Heart left ventricle (tissue), 16 donors: ENCODE measurements at regions not wholly inside any gene's neighbourhood (a gene's known extent, or its start where the extent isn't known, plus 50 kb on each side); places are given as distances from the start of the nearest gene placed in this dataset.

ENCODE experiments used
- ATAC-seq, 4 donors: fragments of 200-7000 bp; cut with Tn5 transposase; one replicate each; pipeline ENCODE4 v1.9.1; 2020 to 2022; ENCODE audit warnings: moderate library complexity in 4 of 4, mild to moderate bottlenecking in 3 of 4, moderate number of reproducible peaks in 1 of 4
- DNase-seq, 5 donors: peaks; one replicate each; pipeline ENCODE4 v3.0.0-alpha.2; 2020
- H3K27ac ChIP-seq, 12 donors: fragments of 200-600 bp; sonication (generic) in 4 of 12; one replicate each; pipeline versions ENCODE4 v1.5.0 to v1.8.0; 2016 to 2022; ENCODE audit warnings: mild to moderate bottlenecking in 2 of 12
- H3K27me3 ChIP-seq, 9 donors: fragments of 200-600 bp; sonication (generic) in 2 of 9; one replicate each; pipeline versions ENCODE4 v1.5.1 to v1.8.0; 2016 to 2022; ENCODE audit warnings: mild to moderate bottlenecking in 3 of 9
- H3K36me3 ChIP-seq, 9 donors: fragments of 200-600 bp; sonication (generic) in 2 of 9; one replicate each; pipeline versions ENCODE4 v1.5.0 to v1.8.0; 2018 to 2022; ENCODE audit warnings: mild to moderate bottlenecking in 2 of 9
- H3K4me1 ChIP-seq, 12 donors: fragments of 200-600 bp; sonication (generic) in 4 of 12; one replicate each; pipeline versions ENCODE4 v1.5.0 to v1.8.0; 2016 to 2022; ENCODE audit warnings: mild to moderate bottlenecking in 3 of 12
- H3K4me3 ChIP-seq, 12 donors: fragments of 200-600 bp; sonication (generic) in 4 of 12; one replicate each; pipeline versions ENCODE4 v1.5.0 to v1.8.0; 2017 to 2022; ENCODE audit warnings: mild to moderate bottlenecking in 9 of 12, moderate library complexity in 4 of 12
- H3K9me3 ChIP-seq, 12 donors: fragments of 200-600 bp; sonication (generic) in 4 of 12; one replicate each; pipeline versions ENCODE4 v1.5.0 to v1.8.0; 2016 to 2022; ENCODE audit warnings: mild to moderate bottlenecking in 1 of 12
- POLR2A ChIP-seq, 2 donors: fragments of 450-650 bp; IDR thresholded peaks; one replicate each; pipeline ENCODE4 v1.6.1; 2017; ENCODE audit warnings: antibody characterized with exemption in 2 of 2, mild to moderate bottlenecking in 2 of 2, moderate library complexity in 2 of 2
- WGBS, 4 donors: extraction: QIAGEN DNeasy Blood & Tissue Kit in 2 of 4; methylation state at CpG; one replicate each; pipeline versions ENCODE4 v1.1.5 to v1.1.7; 2013 to 2018; 5-methylcytosine and 5-hydroxymethylcytosine counted together
- intact Hi-C, 10 donors: fragments of 100-400 bp; cut with DNase I; formaldehyde crosslinking; loops; one replicate each; pipeline versions ENCODE4 v1.11.1 to v1.14.2; 2022
- TF ChIP-seq, protein P1 (sequence below), 12 donors: fragments of 200-600 bp; sonication (generic) in 4 of 12; IDR thresholded peaks; one replicate each; pipeline versions ENCODE4 v1.5.0 to v1.8.0; 2018 to 2022; ENCODE audit warnings: antibody characterized with exemption in 12 of 12, mild to moderate bottlenecking in 5 of 12
- donor health status: ischemic (EF 13 %, LVEDD 7.1; RV severe dilation, severe dysfunction).
- donor health status: healthy with polysubstance abuse.
- donor health status: DM: no; HTN: yes; CAD: no.
- donor health status: DM: no; HTN: no; CAD: no.
- donor health status: ischemic (EF 25% LVEDD 6.9; RV normal size, moderate dysfunction).
- donor health status: ischemic (EF 25% LVEDD 5.7; RV mildly dilated, moderate dysfunction).
- donor health status: healthy.
- donor health status: DM: yes; HTN: yes; CAD: no.
- donor health status: ischemic (EF 35%, LVEDD 5.7; RV mildly dilated, moderate dysfunction).
- donor health status: nonischemic (EF 11% LVEDD 7.7; RV severe dilation, severe dysfunction).
- donor health status: DM: yes; HTN: yes; CAD: no.
- donor health status: PGD.
- donor health status: ischemic (EF 29% LVEDD 5.4; RV normal size, mild dysfunction).
- donor health status: nonischemic (EF 23%, LVEDD 6.1; RV moderate dilation, normal function).

DNA sequence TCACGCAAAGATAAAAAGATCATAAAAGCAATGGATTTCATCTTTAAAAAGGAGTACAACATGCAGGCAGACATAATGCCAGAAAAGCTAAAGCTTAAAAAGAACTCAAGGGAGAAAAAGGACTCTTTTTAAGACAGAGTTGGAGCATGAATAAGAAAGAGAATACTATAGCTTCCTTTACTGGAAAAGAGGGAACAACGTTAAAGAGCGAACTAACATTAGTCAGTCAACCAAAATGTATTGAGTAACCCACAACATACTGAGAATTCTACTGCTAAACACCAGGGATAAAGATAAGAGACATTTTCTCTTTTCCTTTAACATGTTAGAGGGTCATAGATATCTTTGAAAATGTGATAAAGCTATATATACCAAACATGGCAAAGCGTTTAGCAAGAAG is 182.0 kb downstream of the DUSP10 start:
- no peak for DNase-seq
- WGBS, 4 donors, result 76 to 86% (median 81%) methylated on average over 4 of the region's 4 CpGs

GRCh38 chr1:221562542-221563475 is 179.1 kb downstream of the DUSP10 start:
- 91 to 94% (median 92%) methylated on average over 9 of the region's 9 CpGs for WGBS, 4 donors
- ATAC-seq (peak in 1 of 4 donors; percentile 11), DNase-seq (no peak)
- H3K4me1 ChIP-seq, result peaks cover 0 to 25% (median under 1%) of the 10 kb centered on the region in 12 donors
- H3K36me3 ChIP-seq, result no peaks in the 10 kb centered on the region
- no peaks in the 10 kb centered on the region for H3K9me3 ChIP-seq
- intact Hi-C loops, result loop anchor here in 1 of 10 donors (10.0 kb wide), 1 partner anchor 182 kb away; the partner anchor contains the start of gene DUSP10
- no peak for TF ChIP-seq POLR2A (IDR thresholded peaks at IDR 0.05)
- TF ChIP-seq, protein P1, sequence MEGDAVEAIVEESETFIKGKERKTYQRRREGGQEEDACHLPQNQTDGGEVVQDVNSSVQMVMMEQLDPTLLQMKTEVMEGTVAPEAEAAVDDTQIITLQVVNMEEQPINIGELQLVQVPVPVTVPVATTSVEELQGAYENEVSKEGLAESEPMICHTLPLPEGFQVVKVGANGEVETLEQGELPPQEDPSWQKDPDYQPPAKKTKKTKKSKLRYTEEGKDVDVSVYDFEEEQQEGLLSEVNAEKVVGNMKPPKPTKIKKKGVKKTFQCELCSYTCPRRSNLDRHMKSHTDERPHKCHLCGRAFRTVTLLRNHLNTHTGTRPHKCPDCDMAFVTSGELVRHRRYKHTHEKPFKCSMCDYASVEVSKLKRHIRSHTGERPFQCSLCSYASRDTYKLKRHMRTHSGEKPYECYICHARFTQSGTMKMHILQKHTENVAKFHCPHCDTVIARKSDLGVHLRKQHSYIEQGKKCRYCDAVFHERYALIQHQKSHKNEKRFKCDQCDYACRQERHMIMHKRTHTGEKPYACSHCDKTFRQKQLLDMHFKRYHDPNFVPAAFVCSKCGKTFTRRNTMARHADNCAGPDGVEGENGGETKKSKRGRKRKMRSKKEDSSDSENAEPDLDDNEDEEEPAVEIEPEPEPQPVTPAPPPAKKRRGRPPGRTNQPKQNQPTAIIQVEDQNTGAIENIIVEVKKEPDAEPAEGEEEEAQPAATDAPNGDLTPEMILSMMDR (IDR thresholded peaks at IDR 0.05), result no peak
- H3K27ac ChIP-seq, result no peak overlapping the region
- no peak overlapping the region for H3K4me3 ChIP-seq
- no peaks in the 10 kb centered on the region for H3K27me3 ChIP-seq

More for the DNA sequence above, 182.0 kb downstream of the DUSP10 start:
- ATAC-seq, result no peak
- no peak overlapping the region for H3K4me3 ChIP-seq
- intact Hi-C loops, result loop anchor here in 3 of 10 donors (10.0 kb wide), 2 partner anchors 185 to 615 kb away; partner anchors contain the start of gene DUSP10 (in 2 of the 3)
- no peaks in the 10 kb centered on the region for H3K36me3 ChIP-seq
- H3K27me3 ChIP-seq, result no peaks in the 10 kb centered on the region
- peaks cover 0 to 8% (median 0%) of the 10 kb centered on the region in 12 donors for H3K4me1 ChIP-seq
- H3K27ac ChIP-seq, result no peak overlapping the region
- no peaks in the 10 kb centered on the region for H3K9me3 ChIP-seq
- TF ChIP-seq, protein P1 (IDR thresholded peaks at IDR 0.05), result no peak
- no peak for TF ChIP-seq POLR2A (IDR thresholded peaks at IDR 0.05)

DNA sequence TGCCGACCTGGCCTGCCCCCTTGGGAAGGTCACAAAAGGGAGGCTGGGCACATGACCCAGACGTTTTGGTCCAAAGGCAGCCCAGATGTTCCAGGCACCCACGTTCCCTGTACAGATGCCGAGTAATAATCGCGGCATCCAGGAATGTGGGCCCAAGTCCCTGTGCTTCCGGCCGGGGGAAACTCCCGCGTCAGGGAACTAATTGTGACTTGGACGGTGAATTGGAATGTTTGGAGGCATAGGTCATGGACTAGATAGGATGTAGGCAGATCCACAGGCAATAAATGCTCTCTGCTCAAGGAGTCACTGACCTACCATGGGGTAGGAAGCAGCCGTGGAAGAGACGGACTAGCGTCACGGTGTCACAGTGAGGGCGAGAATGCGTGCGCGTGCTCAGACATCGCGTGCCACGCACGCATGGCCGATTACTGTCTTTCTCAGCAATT is 178.4 kb downstream of the DUSP10 start:
- no peaks in the 10 kb centered on the region for H3K36me3 ChIP-seq
- H3K9me3 ChIP-seq, result no peaks in the 10 kb centered on the region
- 81 to 87% (median 85%) methylated on average over 24 of the region's 24 CpGs for WGBS, 4 donors
- TF ChIP-seq, protein P1 (IDR thresholded peaks at IDR 0.05), result no peak
- TF ChIP-seq POLR2A (IDR thresholded peaks at IDR 0.05), result no peak
- H3K4me3 ChIP-seq, result no peak overlapping the region
- H3K4me1 ChIP-seq, result peaks cover 0 to 27% (median under 1%) of the 10 kb centered on the region in 12 donors
- ATAC-seq (peak; percentile 20 to 25 (median 22)), DNase-seq (no peak)
- intact Hi-C loops, result loop anchor here in 1 of 10 donors (10.0 kb wide), 1 partner anchor 181 kb away; the partner anchor contains the start of gene DUSP10
- no peak overlapping the region for H3K27ac ChIP-seq
- H3K27me3 ChIP-seq, result no peaks in the 10 kb centered on the region

DNA sequence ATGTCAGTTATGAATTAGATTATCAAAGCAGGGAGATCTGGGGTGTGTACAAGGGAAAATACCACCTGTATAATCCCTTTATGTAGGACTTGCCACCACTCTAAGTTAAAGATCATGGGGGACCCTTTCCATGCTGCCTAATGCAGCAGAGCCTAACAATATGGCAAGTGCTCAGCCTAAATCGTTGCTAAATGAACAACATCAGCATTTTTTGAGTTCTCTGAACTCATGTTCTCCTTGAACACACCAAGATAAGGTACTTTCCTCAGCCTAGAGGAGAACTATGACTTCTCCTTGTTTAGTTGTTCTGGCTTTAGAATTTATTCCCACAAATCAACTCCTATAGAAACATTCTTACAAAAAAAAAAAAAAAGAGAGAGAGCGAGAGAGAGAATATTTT is 177.0 kb downstream of the DUSP10 start:
- WGBS, 4 donors, result 59 to 68% (median 62%) methylated on average over 2 of the region's 2 CpGs
- TF ChIP-seq, protein P1 (IDR thresholded peaks at IDR 0.05), result no peak
- no peak for TF ChIP-seq POLR2A (IDR thresholded peaks at IDR 0.05)
- Histone ChIP-seq H3K4me3 (no peak overlapping the region), H3K9me3 (no peaks in the 10 kb centered on the region), H3K27me3 (no peaks in the 10 kb centered on the region), H3K27ac (peak overlapping the region in 3 of 12 donors; percentile 47 to 63 (median 62)), H3K36me3 (no peaks in the 10 kb centered on the region), H3K4me1 (peaks cover 0 to 27% (median under 1%) of the 10 kb centered on the region in 12 donors)
- ATAC-seq (no peak), DNase-seq (no peak)
- intact Hi-C loops, result loop anchor here in 1 of 10 donors (10.0 kb wide), 1 partner anchor 180 kb away; the partner anchor contains the start of gene DUSP10
